Posterior vena cava (tissue), 2 donors: ENCODE measurements at regions not wholly inside any gene's neighbourhood (a gene's known extent, or its start where the extent isn't known, plus 50 kb on each side); places are given as distances from the start of the nearest gene placed in this dataset.

Source experiments
- DNase-seq: peaks from one replicate; pipeline ENCODE4 v3.0.0-alpha.2; 2020; ENCODE audit warnings: low spot score
- intact Hi-C, 2 donors: fragments of 100-400 bp; cut with DNase I; formaldehyde crosslinking; loops; one replicate each; pipeline versions ENCODE4 v1.14.1 to v1.14.2; 2022 to 2023
- donor health status: DM: yes; HTN: yes; CAD: no.
- donor health status: DM: yes; HTN: yes; CAD: no.

DNA sequence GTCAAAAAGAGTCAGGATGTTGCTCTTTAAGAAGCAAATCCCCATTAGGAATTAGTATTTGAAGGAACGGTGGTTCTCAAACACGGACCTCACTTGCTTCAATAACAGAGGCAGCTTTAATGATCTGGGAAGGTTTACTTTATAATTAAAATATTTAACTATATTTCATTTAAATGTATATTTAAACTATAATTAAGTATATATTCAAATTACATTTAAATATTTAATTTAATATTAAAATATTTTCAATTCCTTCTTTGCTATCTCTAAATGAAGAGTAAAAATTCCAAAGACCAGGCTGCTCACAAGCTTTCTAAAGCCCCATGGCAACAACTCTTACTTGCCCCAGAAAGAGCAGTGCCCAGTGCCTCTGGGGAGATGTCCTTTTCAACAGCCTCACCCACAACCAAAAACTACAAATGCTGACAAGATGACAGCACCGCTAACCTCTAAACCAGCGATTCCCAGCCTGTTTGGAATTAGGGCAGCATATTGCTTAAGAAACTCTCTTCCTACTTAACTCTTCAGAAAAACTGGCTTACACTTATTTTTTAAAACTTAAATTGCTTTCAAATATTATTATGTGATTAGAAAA, 62.9 kb upstream of the POU3F3 start:
- no peak for DNase-seq
- intact Hi-C loops = no loop called here

DNA sequence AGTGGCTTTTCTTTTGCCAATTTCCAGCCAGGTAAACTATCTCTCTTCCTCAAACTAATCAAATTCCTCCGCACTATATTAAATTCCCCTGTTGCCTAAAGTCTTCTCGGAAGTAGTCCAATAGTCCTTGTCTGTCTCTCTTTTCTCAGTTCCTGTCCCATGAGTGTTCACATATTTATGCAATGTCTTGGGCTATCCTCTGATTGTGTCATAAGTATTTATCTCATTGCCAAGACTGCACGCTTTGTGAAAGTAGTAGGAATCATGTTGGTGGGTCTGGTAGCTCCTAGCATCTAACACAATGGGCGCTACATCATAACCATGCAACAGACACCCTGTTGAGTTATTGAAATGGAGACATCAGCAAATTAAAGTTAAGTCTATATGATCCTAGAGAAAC, 59.9 kb upstream of the POU3F3 start:
- intact Hi-C loops = no loop called here
- no peak for DNase-seq

DNA sequence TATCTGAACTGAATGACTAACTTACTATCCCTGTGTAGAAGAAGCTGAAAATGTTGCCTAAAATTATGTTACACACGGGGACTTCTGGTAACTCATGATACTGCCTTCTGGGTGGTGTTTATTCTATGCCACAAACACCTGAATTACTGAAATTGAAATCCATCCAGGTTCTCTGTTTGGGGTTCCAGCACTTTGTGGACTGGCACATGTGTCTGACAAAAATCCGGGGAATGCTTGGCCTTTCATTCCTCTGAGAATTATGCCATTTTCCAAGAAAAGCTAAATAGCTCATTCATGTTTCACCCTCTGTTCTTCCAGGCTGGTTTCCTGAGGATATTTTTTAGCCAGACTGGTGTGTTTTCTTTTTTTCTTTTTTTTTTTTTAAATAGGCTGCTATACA, 59.5 kb upstream of the POU3F3 start:
- DNase-seq = no peak
- intact Hi-C loops = no loop called here
